ENCODE measurements at regions not wholly inside any gene's neighbourhood (a gene's known extent, or its start where the extent isn't known, plus 50 kb on each side); places are given as distances from the start of the nearest gene placed in this dataset.
"Not testable (repeated sequence)": the region's sequence is repeated elsewhere in the genome, so short reads cannot be mapped to it uniquely, and the experiment has no call there.

- DNase-seq = no peak
These were observed 75.3 kb downstream of the TMEM167A start for GRCh38 chr5:83001796-83002381.

DNA sequence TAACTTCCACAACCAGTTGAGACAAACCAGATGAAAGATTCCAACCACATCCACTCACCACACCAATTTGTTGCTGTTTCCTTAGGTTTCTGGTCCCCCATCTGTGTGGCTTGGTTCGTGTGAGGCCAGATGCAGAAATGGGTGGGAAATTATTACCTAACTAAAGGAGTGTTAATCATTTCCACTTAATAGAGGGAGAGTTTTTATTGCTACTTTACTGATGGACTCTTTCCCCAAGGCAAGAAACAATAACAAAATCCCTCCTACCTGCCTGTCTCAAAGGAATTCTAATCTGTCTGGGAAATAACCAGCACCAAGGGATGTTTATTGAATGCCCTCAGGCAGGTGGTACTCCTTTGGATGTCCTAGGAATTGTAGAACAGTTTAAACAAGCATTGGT lies 76.3 kb downstream of the TMEM167A start:
- DNase-seq = peak; percentile 27

DNA sequence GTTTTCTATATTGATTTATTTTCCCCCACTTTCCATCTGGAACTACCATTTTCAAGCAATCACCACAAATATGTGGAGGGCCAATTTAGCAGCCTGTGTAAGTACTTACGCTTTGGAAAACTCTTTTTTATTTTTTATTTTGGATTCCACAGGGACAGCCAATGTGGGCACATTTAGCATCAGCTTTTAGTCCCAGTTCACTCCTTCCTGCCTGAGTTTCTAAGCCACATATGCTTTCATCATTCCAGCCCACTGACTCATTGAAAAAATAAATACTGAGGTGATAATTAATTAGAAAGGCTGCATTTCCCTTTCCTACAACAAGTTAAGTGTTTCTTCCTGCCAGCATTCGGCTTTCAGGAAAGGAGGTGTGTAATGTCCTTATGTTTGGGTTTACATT lies 76.8 kb downstream of the TMEM167A start:
- no peak for DNase-seq

DNA sequence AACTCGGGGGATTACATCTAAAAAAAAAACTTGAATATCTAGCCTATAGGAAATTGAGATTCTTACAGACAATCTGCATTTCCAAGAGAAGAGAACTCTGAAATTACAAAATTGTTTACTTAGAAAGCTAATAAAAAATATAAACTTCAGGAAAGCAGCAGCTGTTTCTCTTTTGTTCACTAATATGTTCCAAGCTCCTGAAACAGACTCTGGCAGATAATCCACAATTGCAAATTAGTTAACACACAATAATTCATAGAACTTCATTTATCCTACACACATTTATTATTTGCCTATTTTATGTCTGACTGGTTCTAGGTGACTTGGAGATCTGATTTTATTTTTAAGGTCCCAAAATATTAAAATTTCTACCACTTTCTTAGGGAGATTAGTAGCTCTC lies 83.8 kb downstream of the TMEM167A start:
- DNase-seq = no peak

DNA sequence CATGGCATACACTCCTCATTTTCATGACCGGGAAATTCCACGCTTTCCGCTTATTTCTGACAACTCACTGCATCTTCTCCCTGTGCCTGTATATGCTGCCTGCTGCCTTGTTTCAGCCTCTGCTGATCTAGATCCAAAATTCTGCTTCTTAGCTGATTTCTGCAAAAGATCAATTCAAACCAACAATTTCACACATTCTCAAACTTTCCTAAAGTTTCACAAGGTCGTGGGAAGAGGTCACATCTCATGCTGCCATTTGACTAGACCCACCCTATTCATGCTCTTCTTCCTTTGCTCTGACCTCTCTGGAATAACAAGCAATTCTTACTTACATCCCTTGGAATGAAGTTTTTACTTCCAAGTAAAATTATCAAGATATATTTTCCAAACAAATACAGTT lies 84.5 kb downstream of the TMEM167A start:
- DNase-seq = no peak

- no peak for DNase-seq
These were observed 85.4 kb downstream of the TMEM167A start for GRCh38 chr5:82991678-82992323.

GRCh38 chr5:82991059-82991458 lies 86.1 kb downstream of the TMEM167A start:
- no peak for DNase-seq

DNA sequence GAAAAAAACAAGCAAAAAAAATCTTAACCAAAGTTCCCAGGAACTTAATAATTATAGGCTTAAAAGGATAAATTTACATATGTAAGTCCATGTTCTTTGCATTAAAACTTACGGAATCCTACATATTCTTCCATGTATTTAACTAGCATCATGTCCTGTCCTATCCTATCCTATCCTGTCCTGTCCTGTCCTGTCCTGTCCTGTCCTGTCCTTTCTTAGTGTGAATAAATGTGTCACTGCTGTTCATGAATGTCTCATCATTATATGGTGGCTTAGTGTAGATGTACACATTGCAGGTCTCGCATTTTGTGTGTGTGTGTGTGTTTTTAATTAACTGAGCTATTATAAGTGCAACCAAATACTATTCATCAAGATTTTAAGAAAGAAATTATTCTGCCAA lies 90.0 kb downstream of the TMEM167A start:
- no peak for DNase-seq

DNA sequence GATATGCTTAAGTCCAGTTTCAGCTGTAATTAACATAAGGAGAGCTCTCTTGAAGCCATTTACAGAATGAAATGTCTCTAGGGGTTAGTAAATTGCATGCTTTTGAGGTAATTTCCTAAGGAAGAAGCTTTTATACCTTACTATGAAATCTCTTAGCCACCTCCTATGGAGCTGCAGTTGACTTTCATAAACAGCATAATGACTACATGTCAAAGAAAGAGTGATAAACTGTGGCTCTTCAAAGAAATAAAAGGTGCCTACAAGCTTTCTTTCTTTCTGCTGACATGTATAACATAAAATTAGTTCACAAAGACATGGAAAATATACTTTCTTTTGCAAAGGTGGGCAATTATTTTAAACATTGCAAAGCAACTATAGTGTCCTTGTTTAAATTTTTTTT lies 90.8 kb downstream of the TMEM167A start:
- no peak for DNase-seq

DNA sequence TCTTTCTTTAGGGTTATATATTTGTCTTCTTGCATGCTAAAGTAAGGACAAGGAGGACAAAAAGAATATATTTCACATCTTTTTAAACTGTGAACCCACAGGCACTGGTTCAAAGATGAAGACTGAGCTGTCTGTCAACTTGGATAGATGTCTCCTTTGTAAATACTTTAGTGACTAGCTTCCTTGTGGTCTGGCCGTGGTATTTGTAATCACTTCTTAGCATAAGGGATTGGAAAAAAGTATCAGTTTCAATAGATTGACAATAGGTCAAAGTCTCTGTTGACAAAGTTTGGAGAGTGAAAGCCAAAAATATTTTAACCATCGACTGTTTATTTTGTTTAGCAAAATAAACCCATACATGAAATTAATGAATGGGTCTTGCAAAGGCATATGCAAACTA lies 91.4 kb downstream of the TMEM167A start:
- no peak for DNase-seq

DNA sequence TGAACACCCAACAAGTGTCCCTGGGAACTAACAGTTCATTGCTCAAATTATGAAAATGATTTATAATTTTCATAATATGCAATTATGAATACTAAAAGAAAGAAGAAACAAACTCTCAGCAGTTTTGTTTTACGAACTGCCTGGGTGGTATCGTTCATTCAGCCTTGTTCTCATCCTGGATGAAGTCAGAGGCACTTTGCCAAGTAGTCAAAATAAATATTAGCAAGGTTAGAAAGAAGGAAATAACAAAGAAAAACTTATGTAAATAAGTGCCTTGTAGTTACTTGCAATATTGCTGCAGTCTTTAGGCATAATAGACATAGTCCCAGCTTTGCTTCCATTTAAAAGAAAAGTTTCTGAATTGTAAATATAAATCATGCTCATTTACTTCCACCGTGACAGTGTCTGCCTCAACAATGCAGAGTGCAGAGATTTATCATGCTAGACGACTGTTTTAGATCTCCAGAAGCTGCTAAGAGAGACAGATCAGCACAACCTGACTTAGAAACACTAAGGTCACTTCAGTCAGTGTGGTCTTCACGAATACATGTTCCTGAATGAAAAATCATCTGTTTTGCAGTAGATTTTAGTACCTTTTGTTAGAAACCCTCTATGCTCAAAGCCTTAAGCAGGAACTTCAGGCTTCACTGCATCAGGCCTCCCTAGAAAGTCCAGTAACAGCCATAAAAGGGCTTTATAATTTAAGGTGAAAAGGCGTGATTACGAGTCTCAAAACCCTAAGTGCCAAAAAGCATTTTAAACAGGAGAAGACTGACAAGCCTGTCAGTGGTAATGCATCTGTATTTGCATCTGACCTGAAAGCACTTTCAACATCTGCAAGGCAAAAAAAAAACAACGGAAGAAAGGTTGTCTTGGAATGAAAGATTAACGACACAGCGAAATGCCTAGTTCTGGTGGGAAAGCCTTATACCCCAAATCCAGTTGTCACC lies 92.1 kb downstream of the TMEM167A start:
- peak; percentile 30 for DNase-seq

- DNase-seq = no peak
These were observed 94.3 kb downstream of the TMEM167A start for GRCh38 chr5:82982846-82983245.

- not testable (repeated sequence) for DNase-seq
These were observed 100.3 kb downstream of the TMEM167A start for GRCh38 chr5:82976887-82977286.

GRCh38 chr5:82975812-82976211 lies 101.4 kb downstream of the TMEM167A start:
- no peak for DNase-seq

DNA sequence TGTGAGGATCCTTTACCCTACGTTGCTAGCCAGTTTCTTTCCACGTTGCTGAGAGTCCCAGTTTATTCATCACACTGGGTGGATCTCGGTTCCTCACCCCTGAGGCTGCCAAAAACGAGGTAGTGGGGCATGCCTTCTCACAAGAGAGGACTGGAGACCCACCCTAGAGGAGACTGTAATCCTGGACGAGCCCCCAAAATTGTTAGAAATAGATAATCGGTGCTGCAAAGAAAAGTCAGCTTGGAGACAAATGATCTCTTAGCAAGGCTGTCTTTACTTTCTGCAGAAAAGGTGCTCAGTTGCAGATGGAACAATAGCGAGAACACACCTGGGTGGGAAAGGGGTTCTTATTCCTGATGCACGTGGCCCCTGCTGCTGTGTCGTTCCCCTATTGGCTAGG lies 101.8 kb downstream of the TMEM167A start:
- no peak for DNase-seq

GRCh38 chr5:82974346-82974745 lies 102.8 kb downstream of the TMEM167A start:
- DNase-seq = not testable (repeated sequence)

GRCh38 chr5:82971901-82972300 lies 105.3 kb downstream of the TMEM167A start:
- DNase-seq = no peak

DNA sequence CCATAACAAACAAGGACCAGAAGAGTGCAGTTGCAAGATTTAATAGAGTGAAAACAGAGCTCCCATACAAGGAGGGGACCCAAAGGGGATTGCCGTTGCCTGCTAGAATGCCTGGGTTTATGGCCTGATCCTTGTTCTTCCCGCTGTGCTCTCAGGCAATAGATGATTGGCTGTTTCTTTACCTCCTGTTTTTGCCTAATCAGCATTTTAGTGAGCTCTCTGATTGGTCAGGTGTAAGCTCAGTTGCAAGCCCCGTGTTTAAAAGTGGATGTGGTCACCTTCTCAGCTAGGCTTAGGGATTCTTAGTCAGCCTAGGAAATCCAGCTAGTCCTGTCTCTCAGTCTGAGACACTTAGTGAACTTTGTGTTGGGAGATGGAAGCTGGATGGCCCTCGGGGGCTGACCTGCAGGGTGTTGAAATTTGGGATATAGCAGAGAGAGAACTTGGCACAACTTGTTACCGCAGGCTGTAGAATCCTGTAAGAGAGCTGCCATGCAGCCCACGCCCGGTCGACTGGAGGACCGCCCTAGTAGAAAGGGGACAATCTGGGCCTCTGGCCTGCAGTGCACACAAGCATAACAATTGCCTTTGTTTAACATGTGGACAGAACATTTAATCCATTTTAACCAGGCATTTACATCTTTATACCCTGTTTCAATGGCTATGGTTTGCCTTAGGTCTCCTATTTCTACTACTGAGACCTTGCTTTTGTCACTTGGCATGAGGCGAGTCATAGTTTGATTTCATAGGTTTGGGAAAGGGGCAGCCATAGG lies 106.0 kb downstream of the TMEM167A start:
- DNase-seq = not testable (repeated sequence)

- not testable (repeated sequence) for DNase-seq
These were observed 107.8 kb downstream of the TMEM167A start for GRCh38 chr5:82969221-82969976.

- no peak for DNase-seq
These were observed 110.1 kb downstream of the TMEM167A start for GRCh38 chr5:82967072-82967471.

GRCh38 chr5:82959466-82959865 lies 117.7 kb downstream of the TMEM167A start:
- no peak for DNase-seq
